ENCODE measurements at regions not wholly inside any gene's neighbourhood (a gene's known extent, or its start where the extent isn't known, plus 50 kb on each side); places are given as distances from the start of the nearest gene placed in this dataset.

- intact Hi-C loops (cut with micrococcal nuclease) = no loop called here
- no peaks in the 10 kb centered on the region for H4K20me1 ChIP-seq (replicated peaks; ENCODE audit: control insufficient read depth, extremely low read depth, insufficient read depth, low read length)
- dilution Hi-C loops (cut with MboI; ENCODE audit: extremely low pct_ligation_motif_present, low sequenced_read_pairs) = no loop called here
- TF ChIP-seq FOS (IDR thresholded peaks at IDR 0.05; ENCODE audit: borderline replicate concordance, insufficient read depth, low read length) (no peak), GATA2 (IDR thresholded peaks at IDR 0.05; ENCODE audit: insufficient read depth, insufficient read length, low read depth, low read length) (no peak), JUN (IDR thresholded peaks at IDR 0.05; ENCODE audit: borderline replicate concordance, insufficient read depth, insufficient read length, low read depth) (no peak), MYC (IDR thresholded peaks at IDR 0.05; ENCODE audit: low read depth, low read length) (no peak), POLR2AphosphoS5 (IDR thresholded peaks at IDR 0.05; ENCODE audit: insufficient read depth, low read depth, low read length) (no peak), EZH2 (IDR thresholded peaks at IDR 0.05; ENCODE audit: borderline replicate concordance, low read depth, low read length, severe bottlenecking) (no peak), POLR2A (IDR thresholded peaks at IDR 0.05; ENCODE audit: low read depth, low read length) (no peak), MAX (IDR thresholded peaks at IDR 0.05; ENCODE audit: insufficient read depth, insufficient read length) (no peak), CTCF (IDR thresholded peaks at IDR 0.05; ENCODE audit: extremely low read depth in 1 of 2, insufficient read depth in 1 of 2, low read depth in 1 of 2, low read length in 2 of 2) (no peak)
- no peaks in the 10 kb centered on the region for H3K9me1 ChIP-seq (replicated peaks; ENCODE audit: control insufficient read depth, extremely low read depth, insufficient read depth, low read length)
- H3K9me3 ChIP-seq (replicated peaks; ENCODE audit: control insufficient read depth, insufficient read depth, low read length) = no peaks in the 10 kb centered on the region
- no peak overlapping the region for H3K9ac ChIP-seq (replicated peaks; ENCODE audit: extremely low read depth, insufficient read depth, low read length)
- DNase-seq (ENCODE audit: low read depth, low spot score) = no peak
- H3K27me3 ChIP-seq (ENCODE audit: control insufficient read depth in 2 of 2, insufficient read depth in 2 of 2, low read length in 2 of 2) = no peaks in the 10 kb centered on the region
- FAIRE-seq = no peak
- no peaks in the 10 kb centered on the region for H3K36me3 ChIP-seq (ENCODE audit: control insufficient read depth in 2 of 2, extremely low read depth in 1 of 2, insufficient read depth in 2 of 2, low read length in 2 of 2)
- H3K4me1 ChIP-seq (ENCODE audit: control insufficient read depth, extremely low read depth, insufficient read depth, low read length) = no peaks in the 10 kb centered on the region
- H3K4me3 ChIP-seq (replicated peaks in 1 of 3; ENCODE audit: insufficient read depth in 1 of 3, low read depth in 1 of 3, low read length in 3 of 3) = no peak overlapping the region
- no TSS peak for BruUV-seq (replicated peaks)
- H3K79me2 ChIP-seq (ENCODE audit: control insufficient read depth, insufficient read depth, low read length) = no peaks in the 10 kb centered on the region
- ChIA-PET POLR2A (no interaction called here), CTCF (no interaction called here)
- no peak overlapping the region for H3K27ac ChIP-seq (ENCODE audit: insufficient read depth, low read depth, low read length)
- H2AFZ ChIP-seq (ENCODE audit: low read depth, low read length) = no peak overlapping the region
- no peak overlapping the region for H3K4me2 ChIP-seq (ENCODE audit: insufficient read depth, low read length)
Measured at GRCh38 chr10:128576943-128577670, 450.9 kb upstream of the MKI67 start.
